ENCODE measurements at regions not wholly inside any gene's neighbourhood (a gene's known extent, or its start where the extent isn't known, plus 50 kb on each side); places are given as distances from the start of the nearest gene placed in this dataset.

DNA sequence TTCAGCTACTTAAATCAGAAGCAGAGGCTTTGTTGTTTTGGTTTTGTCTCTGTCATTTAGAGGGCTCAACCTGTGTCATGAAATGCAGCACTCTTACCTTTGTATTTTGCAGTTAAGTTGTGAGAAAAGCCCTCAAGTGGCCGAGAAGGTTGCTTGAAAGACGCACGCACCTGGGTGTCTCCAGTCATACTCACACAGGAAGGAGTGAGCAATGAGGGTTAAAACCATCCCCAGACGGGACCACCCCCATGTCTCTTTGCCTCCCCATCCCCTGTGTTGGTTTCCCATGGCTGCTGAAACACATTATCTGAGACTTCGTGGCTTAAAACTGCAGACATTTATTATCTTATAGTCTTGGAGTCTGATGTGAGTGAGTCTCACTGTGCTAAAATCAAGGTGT is 376.1 kb upstream of the CFAP20DC start:
- TF ChIP-seq, protein P1, sequence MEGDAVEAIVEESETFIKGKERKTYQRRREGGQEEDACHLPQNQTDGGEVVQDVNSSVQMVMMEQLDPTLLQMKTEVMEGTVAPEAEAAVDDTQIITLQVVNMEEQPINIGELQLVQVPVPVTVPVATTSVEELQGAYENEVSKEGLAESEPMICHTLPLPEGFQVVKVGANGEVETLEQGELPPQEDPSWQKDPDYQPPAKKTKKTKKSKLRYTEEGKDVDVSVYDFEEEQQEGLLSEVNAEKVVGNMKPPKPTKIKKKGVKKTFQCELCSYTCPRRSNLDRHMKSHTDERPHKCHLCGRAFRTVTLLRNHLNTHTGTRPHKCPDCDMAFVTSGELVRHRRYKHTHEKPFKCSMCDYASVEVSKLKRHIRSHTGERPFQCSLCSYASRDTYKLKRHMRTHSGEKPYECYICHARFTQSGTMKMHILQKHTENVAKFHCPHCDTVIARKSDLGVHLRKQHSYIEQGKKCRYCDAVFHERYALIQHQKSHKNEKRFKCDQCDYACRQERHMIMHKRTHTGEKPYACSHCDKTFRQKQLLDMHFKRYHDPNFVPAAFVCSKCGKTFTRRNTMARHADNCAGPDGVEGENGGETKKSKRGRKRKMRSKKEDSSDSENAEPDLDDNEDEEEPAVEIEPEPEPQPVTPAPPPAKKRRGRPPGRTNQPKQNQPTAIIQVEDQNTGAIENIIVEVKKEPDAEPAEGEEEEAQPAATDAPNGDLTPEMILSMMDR (IDR thresholded peaks at IDR 0.05; ENCODE audit: insufficient read depth, low read length) = no peak
- TF ChIP-seq GABPA (IDR thresholded peaks at IDR 0.05; ENCODE audit: low read depth) = no peak
- no peak for TF ChIP-seq REST (IDR thresholded peaks at IDR 0.05; ENCODE audit: insufficient replicate concordance, low read depth)
- TF ChIP-seq POLR2AphosphoS5 (IDR thresholded peaks at IDR 0.05; ENCODE audit: low read depth) = no peak

All from HL-60 (cell line).